ENCODE measurements at regions not wholly inside any gene's neighbourhood (a gene's known extent, or its start where the extent isn't known, plus 50 kb on each side); places are given as distances from the start of the nearest gene placed in this dataset.

DNA sequence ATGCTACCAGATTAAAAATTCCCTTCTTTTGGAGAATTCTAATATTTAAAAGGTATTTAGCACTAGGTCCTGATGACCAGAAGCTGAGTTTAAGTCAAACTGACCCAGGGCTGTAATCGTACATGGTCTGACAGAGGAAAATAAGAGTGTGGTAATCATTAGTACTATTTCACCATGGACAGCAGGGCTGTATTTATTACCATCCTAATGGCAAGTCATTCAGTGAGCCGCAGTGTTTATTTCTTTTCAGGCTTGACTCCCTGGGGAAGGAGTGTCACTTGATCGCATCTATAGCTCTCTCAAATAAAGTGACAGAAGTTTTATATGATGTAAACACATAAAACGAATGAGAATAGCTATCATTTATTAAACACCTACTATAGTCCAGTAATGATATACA is 261.8 kb downstream of the BTG1 start:
- DNase-seq (ENCODE audit: low spot score): no peak
- no peaks in the 10 kb centered on the region for H3K36me3 ChIP-seq (ENCODE audit: control insufficient read depth in 4 of 4, insufficient read depth in 3 of 4, low read depth in 1 of 4, low read length in 3 of 4)
- 88% methylated on average over 4 of the region's 4 CpGs for WGBS
- no peaks in the 10 kb centered on the region for H3K9me3 ChIP-seq (ENCODE audit: control insufficient read depth in 4 of 4, low read length in 3 of 4)
- TF ChIP-seq RXRA (IDR thresholded peaks at IDR 0.05) (no peak), YY1 (IDR thresholded peaks at IDR 0.05) (no peak), SP1 (IDR thresholded peaks at IDR 0.05) (no peak), RAD21 (IDR thresholded peaks at IDR 0.05) (no peak)
- no peaks in the 10 kb centered on the region for H3K27me3 ChIP-seq (ENCODE audit: control insufficient read depth in 4 of 4, insufficient read depth in 4 of 4, low read length in 3 of 4)
- no peaks in the 10 kb centered on the region for H3K4me1 ChIP-seq (ENCODE audit: control insufficient read depth in 4 of 4, insufficient read depth in 4 of 4, low read length in 3 of 4)
- H3K9ac ChIP-seq (ENCODE audit: low read depth in 1 of 2, low read length in 2 of 2): no peak overlapping the region
- H3K4me3 ChIP-seq (ENCODE audit: low read depth in 1 of 3, low read length in 3 of 3): no peak overlapping the region
- no peak overlapping the region for H3K27ac ChIP-seq (ENCODE audit: low read depth in 1 of 2, low read length in 2 of 2)

DNA sequence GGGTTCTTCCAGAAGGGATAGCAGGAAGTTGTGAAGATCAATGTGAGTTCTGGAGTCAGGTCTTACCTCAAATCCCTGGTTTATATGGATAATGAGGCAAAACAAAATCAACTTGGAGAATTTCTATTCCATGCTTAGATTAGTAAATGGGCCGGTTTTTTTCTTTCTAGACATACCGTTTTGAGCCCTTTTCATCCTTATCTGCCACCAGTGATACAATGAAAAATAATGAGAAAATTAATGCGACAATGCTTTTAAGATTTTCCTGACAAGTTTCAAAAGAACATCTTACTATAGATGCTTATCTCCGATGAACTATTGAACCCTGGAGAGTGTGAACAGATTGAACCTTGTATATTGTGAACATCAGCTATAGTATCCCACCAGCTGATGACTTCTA is 262.7 kb downstream of the BTG1 start:
- no peak overlapping the region for H3K4me3 ChIP-seq (ENCODE audit: low read depth in 1 of 3, low read length in 3 of 3)
- no peaks in the 10 kb centered on the region for H3K9me3 ChIP-seq (ENCODE audit: control insufficient read depth in 4 of 4, low read length in 3 of 4)
- peaks cover under 1 to 2% (median under 1%) of the 10 kb centered on the region in 4 donors for H3K4me1 ChIP-seq (ENCODE audit: control insufficient read depth in 4 of 4, insufficient read depth in 4 of 4, low read length in 3 of 4)
- H3K9ac ChIP-seq (ENCODE audit: low read depth in 1 of 2, low read length in 2 of 2): no peak overlapping the region
- TF ChIP-seq SP1 (IDR thresholded peaks at IDR 0.05) (no peak), EGR1 (IDR thresholded peaks at IDR 0.05; ENCODE audit: low read depth in 2 of 2) (no peak), JUND (IDR thresholded peaks at IDR 0.05) (no peak), TAF1 (conservative IDR thresholded peaks at IDR 0.05) (no peak), RXRA (IDR thresholded peaks at IDR 0.05) (no peak)
- TF ChIP-seq, protein P1, sequence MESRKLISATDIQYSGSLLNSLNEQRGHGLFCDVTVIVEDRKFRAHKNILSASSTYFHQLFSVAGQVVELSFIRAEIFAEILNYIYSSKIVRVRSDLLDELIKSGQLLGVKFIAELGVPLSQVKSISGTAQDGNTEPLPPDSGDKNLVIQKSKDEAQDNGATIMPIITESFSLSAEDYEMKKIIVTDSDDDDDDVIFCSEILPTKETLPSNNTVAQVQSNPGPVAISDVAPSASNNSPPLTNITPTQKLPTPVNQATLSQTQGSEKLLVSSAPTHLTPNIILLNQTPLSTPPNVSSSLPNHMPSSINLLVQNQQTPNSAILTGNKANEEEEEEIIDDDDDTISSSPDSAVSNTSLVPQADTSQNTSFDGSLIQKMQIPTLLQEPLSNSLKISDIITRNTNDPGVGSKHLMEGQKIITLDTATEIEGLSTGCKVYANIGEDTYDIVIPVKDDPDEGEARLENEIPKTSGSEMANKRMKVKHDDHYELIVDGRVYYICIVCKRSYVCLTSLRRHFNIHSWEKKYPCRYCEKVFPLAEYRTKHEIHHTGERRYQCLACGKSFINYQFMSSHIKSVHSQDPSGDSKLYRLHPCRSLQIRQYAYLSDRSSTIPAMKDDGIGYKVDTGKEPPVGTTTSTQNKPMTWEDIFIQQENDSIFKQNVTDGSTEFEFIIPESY (IDR thresholded peaks at IDR 0.05): no peak
- TF ChIP-seq, protein P2, sequence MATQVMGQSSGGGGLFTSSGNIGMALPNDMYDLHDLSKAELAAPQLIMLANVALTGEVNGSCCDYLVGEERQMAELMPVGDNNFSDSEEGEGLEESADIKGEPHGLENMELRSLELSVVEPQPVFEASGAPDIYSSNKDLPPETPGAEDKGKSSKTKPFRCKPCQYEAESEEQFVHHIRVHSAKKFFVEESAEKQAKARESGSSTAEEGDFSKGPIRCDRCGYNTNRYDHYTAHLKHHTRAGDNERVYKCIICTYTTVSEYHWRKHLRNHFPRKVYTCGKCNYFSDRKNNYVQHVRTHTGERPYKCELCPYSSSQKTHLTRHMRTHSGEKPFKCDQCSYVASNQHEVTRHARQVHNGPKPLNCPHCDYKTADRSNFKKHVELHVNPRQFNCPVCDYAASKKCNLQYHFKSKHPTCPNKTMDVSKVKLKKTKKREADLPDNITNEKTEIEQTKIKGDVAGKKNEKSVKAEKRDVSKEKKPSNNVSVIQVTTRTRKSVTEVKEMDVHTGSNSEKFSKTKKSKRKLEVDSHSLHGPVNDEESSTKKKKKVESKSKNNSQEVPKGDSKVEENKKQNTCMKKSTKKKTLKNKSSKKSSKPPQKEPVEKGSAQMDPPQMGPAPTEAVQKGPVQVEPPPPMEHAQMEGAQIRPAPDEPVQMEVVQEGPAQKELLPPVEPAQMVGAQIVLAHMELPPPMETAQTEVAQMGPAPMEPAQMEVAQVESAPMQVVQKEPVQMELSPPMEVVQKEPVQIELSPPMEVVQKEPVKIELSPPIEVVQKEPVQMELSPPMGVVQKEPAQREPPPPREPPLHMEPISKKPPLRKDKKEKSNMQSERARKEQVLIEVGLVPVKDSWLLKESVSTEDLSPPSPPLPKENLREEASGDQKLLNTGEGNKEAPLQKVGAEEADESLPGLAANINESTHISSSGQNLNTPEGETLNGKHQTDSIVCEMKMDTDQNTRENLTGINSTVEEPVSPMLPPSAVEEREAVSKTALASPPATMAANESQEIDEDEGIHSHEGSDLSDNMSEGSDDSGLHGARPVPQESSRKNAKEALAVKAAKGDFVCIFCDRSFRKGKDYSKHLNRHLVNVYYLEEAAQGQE (IDR thresholded peaks at IDR 0.05): no peak
- 92% methylated on average over 4 of the region's 4 CpGs for WGBS
- no peak for DNase-seq (ENCODE audit: low spot score)
- no peak overlapping the region for H3K27ac ChIP-seq (ENCODE audit: low read depth in 1 of 2, low read length in 2 of 2)
- no peaks in the 10 kb centered on the region for H3K27me3 ChIP-seq (ENCODE audit: control insufficient read depth in 4 of 4, insufficient read depth in 4 of 4, low read length in 3 of 4)
- no peaks in the 10 kb centered on the region for H3K36me3 ChIP-seq (ENCODE audit: control insufficient read depth in 4 of 4, insufficient read depth in 3 of 4, low read depth in 1 of 4, low read length in 3 of 4)

DNA sequence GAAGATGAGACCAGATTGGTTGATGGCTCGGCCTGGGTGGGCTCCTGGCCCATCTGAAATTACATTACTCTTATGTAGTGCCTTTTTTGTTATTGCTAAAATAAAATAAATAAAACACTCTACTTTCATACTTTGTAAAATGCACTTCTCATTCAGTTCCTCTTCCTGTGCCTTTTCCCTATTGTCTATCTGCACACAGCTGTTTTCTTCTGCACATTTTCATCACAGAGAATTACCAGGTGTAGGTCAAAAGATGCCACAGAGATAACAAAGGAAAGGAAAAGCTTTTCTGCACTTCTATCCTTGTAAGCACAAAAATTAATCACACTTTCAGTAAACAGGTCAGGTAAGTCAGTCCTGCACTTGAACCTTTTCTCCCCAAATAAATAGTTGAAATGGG is 265.1 kb downstream of the BTG1 start:
- no peak overlapping the region for H3K27ac ChIP-seq (ENCODE audit: low read depth in 1 of 2, low read length in 2 of 2)
- H3K36me3 ChIP-seq (ENCODE audit: control insufficient read depth in 4 of 4, insufficient read depth in 3 of 4, low read depth in 1 of 4, low read length in 3 of 4): no peaks in the 10 kb centered on the region
- DNase-seq (ENCODE audit: low spot score): no peak
- no peak overlapping the region for H3K4me3 ChIP-seq (ENCODE audit: low read depth in 1 of 3, low read length in 3 of 3)
- no peak overlapping the region for H3K9ac ChIP-seq (ENCODE audit: low read depth in 1 of 2, low read length in 2 of 2)
- no peaks in the 10 kb centered on the region for H3K27me3 ChIP-seq (ENCODE audit: control insufficient read depth in 4 of 4, insufficient read depth in 4 of 4, low read length in 3 of 4)
- no peaks in the 10 kb centered on the region for H3K9me3 ChIP-seq (ENCODE audit: control insufficient read depth in 4 of 4, low read length in 3 of 4)
- 94% methylated on average over 1 of the region's 1 CpG for WGBS
- H3K4me1 ChIP-seq (ENCODE audit: control insufficient read depth in 4 of 4, insufficient read depth in 4 of 4, low read length in 3 of 4): peaks cover 6 to 10% (median 9%) of the 10 kb centered on the region in 4 donors
- TF ChIP-seq NR2F2 (IDR thresholded peaks at IDR 0.05) (no peak), SP1 (IDR thresholded peaks at IDR 0.05) (no peak), EGR1 (IDR thresholded peaks at IDR 0.05; ENCODE audit: low read depth in 2 of 2) (no peak), TAF1 (conservative IDR thresholded peaks at IDR 0.05) (no peak), HNF4A (conservative IDR thresholded peaks at IDR 0.05) (no peak), JUND (IDR thresholded peaks at IDR 0.05) (no peak), RXRA (IDR thresholded peaks at IDR 0.05) (no peak), FOXA2 (IDR thresholded peaks at IDR 0.05) (no peak), FOXA1 (IDR thresholded peaks at IDR 0.05) (no peak), YY1 (IDR thresholded peaks at IDR 0.05) (no peak), HNF4G (IDR thresholded peaks at IDR 0.05) (no peak)
- TF ChIP-seq, protein P3, sequence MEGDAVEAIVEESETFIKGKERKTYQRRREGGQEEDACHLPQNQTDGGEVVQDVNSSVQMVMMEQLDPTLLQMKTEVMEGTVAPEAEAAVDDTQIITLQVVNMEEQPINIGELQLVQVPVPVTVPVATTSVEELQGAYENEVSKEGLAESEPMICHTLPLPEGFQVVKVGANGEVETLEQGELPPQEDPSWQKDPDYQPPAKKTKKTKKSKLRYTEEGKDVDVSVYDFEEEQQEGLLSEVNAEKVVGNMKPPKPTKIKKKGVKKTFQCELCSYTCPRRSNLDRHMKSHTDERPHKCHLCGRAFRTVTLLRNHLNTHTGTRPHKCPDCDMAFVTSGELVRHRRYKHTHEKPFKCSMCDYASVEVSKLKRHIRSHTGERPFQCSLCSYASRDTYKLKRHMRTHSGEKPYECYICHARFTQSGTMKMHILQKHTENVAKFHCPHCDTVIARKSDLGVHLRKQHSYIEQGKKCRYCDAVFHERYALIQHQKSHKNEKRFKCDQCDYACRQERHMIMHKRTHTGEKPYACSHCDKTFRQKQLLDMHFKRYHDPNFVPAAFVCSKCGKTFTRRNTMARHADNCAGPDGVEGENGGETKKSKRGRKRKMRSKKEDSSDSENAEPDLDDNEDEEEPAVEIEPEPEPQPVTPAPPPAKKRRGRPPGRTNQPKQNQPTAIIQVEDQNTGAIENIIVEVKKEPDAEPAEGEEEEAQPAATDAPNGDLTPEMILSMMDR (IDR thresholded peaks at IDR 0.05; ENCODE audit: low read depth, low read length, missing input control): no peak
- TF ChIP-seq, protein P4, sequence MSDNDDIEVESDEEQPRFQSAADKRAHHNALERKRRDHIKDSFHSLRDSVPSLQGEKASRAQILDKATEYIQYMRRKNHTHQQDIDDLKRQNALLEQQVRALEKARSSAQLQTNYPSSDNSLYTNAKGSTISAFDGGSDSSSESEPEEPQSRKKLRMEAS (IDR thresholded peaks at IDR 0.05): no peak
- TF ChIP-seq, protein P1 (IDR thresholded peaks at IDR 0.05): no peak

All from liver (tissue), 8 donors.